H1 (cell line): ENCODE measurements at regions not wholly inside any gene's neighbourhood (a gene's known extent, or its start where the extent isn't known, plus 50 kb on each side); places are given as distances from the start of the nearest gene placed in this dataset.

Experiments used
- ATF2 ChIP-seq: IDR thresholded peaks from 2 replicates; pipeline ENCODE4 v1.6.1; 2012; ENCODE audit warnings: low read length, inconsistent platforms
- CEBPB ChIP-seq: IDR thresholded peaks from 2 replicates; pipeline ENCODE4 v1.6.1; 2012; ENCODE audit warnings: low read depth, low read length
- EZH2 ChIP-seq: fragments of 200-600 bp; sonication (generic); IDR thresholded peaks from 2 replicates; pipeline ENCODE4 v1.7.1; 2012; ENCODE audit warnings: low read depth, mild to moderate bottlenecking, moderate library complexity, low read length, inconsistent platforms; ENCODE audit not compliant: severe bottlenecking
- GTF2F1 ChIP-seq: IDR thresholded peaks from 2 replicates; pipeline ENCODE4 v1.6.1; 2012; ENCODE audit warnings: low read depth, low read length, improper control_type of control experiment, borderline replicate concordance
- POLR2A ChIP-seq, 2 experiments: IDR thresholded peaks; 1 replicate in 1 of 2; 2 replicates in 1 of 2; pipeline ENCODE4 v1.6.1; 2011; ENCODE audit warnings: low read depth in 2 of 2, low read length in 2 of 2, mild to moderate bottlenecking in 2 of 2; ENCODE audit errors: control extremely low read depth in 1 of 2
- RFX5 ChIP-seq: IDR thresholded peaks from 2 replicates; pipeline ENCODE4 v1.6.1; 2011; ENCODE audit warnings: low read depth, low read length, improper control_type of control experiment, borderline replicate concordance
- RXRA ChIP-seq: IDR thresholded peaks from 2 replicates; pipeline ENCODE4 v1.6.1; 2011; ENCODE audit warnings: low read depth, mild to moderate bottlenecking, low read length, moderate library complexity; ENCODE audit not compliant: insufficient read depth
- TBP ChIP-seq: IDR thresholded peaks from 2 replicates; pipeline ENCODE4 v1.6.1; 2011; ENCODE audit warnings: low read depth, low read length, improper control_type of control experiment

GRCh38 chr15:62719316-62719715, 323.2 kb upstream of the TPM1 start:
- TF ChIP-seq GTF2F1 = no peak
- no peak for TF ChIP-seq ATF2
- TF ChIP-seq CEBPB = no peak
- TF ChIP-seq EZH2 = no peak
- TF ChIP-seq POLR2A (IDR thresholded peaks at IDR 0.05; ENCODE audit: control extremely low read depth in 1 of 2, low read depth in 2 of 2, low read length in 2 of 2) = no peak
- no peak for TF ChIP-seq RXRA
- no peak for TF ChIP-seq RFX5
- no peak for TF ChIP-seq TBP
